ENCODE measurements at regions not wholly inside any gene's neighbourhood (a gene's known extent, or its start where the extent isn't known, plus 50 kb on each side); places are given as distances from the start of the nearest gene placed in this dataset.
"Not testable (repeated sequence)": the region's sequence is repeated elsewhere in the genome, so short reads cannot be mapped to it uniquely, and the experiment has no call there.

GRCh38 chr19:30066781-30067759, 125.0 kb downstream of the URI1 start:
- DNase-seq: no peak

GRCh38 chr19:30067956-30068506, 126.0 kb downstream of the URI1 start:
- DNase-seq: not testable (repeated sequence)

GRCh38 chr19:30068528-30069395, 126.7 kb downstream of the URI1 start:
- no peak for DNase-seq

DNA sequence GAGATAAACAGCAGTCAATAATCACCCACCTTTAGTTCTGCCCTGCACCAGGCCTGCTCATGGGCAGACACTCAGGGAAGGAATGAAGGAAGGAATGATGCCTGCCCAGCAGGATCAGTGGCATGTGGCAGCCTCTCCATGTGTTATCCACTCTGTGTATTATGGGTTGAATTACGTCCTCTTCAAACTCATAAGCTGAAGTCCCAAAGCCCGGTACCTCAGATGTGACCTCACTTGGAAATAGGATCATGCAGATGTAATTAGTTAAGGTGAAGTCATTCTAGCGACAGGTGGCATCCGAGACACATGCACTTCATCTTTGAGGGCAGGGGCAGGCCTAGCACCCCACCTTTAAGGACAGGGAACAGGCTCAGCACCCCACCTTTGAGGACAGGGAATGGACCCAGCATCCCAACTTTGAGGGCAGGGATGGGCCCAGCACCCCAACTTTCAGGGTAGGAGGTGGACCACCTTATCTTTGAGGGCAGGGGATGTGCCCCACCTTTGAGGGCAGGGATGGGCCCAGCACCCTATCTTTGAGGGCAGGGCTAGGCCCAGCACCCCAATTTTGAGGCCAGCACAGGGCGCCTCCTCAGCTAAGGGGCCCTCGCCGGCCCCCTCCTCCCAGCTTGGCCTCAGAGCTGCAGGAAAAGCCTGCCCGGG, 127.6 kb downstream of the URI1 start:
- DNase-seq: no peak

DNA sequence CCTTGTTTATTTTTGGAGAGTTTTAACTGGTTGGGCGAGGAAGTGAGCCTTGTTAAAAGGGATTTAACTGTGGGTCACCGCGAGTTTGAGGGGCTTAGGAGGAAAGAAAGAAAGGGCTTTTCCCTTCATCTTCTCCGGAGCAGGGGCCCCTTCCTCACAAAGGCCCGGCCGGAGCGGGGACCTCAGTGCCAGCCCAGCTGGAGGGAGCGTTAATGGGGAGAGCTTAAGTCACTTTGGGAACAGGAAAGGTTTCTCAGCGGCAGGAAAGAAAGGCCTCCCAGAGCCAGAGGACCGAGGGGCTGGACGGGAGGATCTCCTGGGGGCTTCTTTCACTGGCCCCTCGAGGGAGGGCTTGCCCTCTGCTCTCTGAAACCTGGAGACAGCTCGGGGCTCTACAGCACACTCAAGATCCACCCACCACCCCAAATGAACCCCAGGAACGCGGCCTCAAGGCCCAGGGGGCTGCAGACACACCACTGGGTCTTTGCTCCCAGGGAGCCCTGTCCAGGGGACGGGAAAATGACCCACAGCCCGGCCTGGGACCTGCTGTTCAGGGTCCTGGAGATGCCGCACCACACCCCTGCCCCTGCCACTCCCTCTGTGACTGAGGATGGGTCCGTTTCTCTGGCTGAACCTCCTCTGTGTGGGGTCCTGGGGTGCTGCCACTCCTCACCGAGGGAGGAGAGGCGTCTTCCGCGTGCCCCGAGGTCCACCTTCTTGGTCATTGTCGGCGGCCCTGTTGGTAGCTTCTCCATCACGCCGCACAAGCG, 128.3 kb downstream of the URI1 start:
- DNase-seq: no peak

DNA sequence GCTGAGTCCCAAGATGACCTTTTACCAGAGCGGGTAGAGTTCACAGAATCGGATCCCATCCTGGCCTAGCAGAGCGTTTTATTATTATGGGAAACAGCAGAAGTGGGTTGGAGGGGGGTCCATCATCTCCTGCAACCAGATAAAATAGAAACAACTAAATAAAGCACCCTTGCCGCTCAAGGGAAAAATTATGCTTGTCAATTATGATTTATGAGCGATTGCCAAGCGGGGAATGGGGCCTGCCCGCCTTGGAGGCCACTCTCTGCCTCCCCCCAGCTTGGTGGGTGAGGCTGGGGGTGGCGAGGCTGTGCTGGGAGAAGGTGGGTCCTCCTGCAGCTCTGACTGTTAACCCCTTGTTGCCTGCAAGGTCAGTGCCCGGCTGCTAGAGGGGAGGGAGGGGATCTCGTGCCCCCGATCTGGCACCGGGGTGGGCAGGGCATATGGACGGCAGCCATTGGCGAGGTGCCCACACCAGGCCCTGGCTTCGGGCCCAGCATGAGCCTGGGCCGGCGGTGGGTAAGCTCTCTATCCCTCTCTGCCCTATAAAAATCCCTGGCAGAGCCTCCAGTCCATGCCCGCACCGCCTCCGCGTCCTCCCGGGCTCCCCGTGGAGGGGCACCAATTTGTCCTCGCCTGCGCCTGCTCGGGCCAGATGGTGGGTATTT, 129.1 kb downstream of the URI1 start:
- no peak for DNase-seq

GRCh38 chr19:30071871-30072270, 129.8 kb downstream of the URI1 start:
- no peak for DNase-seq

DNA sequence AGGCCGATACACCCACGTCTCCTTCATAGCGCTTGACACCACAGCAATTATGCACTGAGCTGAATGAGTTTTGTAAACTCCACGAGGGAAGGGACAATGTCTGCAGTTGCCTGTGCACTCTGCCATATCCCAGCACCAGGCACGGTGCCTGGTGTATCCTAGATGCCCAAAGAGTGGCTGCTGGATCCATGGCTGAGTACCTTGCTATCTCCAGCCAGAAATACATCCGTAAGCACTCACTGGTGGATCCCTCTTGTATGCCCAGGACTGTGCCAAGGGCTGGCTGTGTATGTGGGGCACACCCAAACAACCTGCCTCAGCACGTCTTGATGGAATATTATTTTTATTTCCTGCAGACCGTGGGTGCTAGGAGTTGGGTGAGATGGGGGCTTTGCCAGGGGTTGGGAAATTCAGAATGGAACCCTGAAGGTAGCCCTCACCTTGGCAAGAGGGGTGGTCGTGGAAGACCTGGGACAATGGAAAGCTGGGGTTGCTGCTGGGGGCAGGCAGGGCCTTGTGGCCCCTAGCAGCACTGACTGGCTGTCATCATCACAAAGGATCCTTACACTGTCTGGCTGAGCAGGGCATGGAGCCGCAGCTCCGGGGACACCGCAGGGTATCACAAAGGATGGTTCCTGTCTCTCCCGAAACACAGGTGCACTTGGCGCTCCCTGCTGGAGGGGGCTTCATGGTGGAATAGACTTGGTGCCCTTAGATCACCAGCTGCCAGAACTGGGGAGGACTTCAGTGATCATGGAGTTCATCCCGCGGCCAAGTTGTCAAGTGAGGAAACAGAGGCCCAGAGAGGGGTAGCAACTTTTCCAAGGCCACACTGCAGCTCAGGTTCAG, 131.3 kb downstream of the URI1 start:
- no peak for DNase-seq

DNA sequence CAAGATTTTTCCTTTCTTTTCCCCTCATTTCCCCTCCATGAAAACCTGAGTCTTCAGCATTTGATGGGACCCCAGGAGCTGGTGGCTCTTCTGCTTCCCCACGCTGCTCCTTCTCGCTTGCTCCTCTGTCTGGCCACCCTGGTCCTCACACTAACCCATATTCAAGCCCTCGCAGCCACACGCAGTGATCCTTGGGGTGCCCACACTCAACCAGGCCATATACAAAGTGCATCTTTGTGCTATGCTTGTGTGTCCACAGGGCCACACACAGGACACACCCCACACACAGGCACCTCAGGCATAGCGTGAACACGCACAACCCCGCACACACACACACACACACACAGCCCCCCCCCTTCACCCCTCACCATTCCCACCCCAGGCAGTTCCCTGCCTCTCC, 132.1 kb downstream of the URI1 start:
- no peak for DNase-seq

DNA sequence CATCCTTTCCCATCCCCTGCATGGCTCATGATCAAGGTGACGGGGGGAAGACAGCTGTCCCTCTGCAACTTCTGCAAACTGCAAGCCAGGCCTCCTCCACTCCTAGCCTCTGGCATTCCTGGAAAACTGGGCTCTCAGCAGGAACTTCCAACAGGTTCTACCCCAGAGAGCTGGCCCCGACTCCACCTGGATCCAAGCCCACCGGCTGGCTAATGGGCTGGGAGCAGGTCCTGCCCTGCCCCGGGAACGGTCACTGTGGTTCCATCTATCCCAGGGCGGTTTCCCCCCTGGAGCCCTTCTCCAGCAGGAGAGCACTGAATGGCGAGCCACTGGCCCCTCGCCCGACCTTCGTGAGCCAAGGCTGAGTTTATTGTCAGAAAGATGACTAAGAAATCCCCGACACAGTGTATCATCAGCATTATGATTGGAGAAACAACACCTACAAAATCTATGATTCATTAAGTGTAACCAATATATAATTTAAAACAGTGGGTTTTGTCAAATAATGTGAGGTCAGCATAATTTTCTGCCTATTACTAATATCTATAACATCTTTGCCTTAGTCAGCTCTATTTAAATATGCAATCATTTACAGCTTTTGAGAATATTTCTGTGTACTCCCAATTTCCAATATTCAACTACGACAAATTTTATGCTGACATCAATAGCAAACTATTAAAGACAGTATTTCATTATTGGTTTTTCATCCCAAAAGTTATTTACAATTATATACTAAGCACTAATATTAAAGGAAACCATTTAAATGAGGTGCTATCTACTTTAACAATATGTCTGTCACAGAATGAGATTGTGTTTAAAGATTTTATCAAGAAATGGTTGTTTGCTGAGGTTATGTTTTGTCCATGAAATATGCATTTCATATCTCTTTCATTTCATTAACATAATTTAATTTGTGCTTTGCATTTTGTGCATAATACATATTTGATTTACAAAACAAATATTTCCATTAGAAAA, 133.0 kb downstream of the URI1 start:
- no peak for DNase-seq

GRCh38 chr19:30076101-30076551, 134.1 kb downstream of the URI1 start:
- DNase-seq: no peak

GRCh38 chr19:30076751-30077670, 135.0 kb downstream of the URI1 start:
- DNase-seq: no peak

DNA sequence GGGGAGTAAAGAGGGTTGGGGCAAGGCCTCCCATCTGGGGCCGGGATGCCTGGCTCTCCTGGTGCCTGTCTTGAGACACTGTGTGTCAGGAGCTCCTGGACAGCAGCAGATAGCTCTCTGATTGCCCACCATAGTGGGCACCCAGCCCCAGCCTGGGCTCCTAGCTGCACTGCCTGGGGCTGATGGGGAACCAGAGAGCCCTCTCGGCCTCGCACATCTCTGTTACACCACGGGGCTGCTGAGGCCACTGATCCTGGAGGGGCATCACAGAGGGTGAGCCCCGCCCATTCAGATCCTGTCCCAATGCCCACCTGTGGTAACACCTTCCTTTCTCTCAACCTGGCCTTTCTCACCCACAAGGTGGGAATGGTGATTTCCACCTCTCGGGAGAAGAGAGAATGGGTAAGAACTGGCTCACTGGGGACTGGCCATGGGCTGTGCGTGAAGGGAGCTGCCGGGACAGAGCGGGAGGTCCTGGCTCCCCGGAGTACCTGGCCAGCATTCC, 135.9 kb downstream of the URI1 start:
- DNase-seq: no peak

DNA sequence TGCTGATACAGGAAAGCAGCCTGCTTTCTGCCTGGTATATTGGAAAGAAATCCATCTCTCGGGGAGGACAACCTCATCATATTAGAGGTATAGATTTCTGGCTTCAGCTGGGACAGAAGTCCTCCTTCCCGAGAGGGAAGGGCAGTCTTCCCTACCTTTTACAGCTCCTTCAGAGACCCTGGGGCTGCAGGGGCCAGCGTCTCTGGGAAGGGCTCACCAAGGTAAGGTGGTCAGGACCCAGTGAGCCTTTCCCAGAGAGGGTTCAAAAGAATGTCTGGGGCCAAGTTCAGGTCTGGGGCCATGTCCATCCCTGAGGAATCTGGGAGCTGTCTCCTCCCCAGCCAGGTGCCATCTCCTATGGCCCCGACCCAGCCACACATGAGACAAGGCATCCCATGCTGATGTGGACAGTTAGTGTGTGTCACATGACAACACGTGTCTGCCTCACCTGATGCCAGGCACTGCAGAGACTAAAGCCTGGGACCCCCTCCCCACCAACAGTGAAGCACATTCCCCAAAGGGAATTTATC, 136.4 kb downstream of the URI1 start:
- DNase-seq: no peak

- no peak for DNase-seq
Measured at GRCh38 chr19:30079200-30079599, 137.2 kb downstream of the URI1 start.

- no peak for DNase-seq
Measured at GRCh38 chr19:30082168-30082567, 140.1 kb downstream of the URI1 start.

DNA sequence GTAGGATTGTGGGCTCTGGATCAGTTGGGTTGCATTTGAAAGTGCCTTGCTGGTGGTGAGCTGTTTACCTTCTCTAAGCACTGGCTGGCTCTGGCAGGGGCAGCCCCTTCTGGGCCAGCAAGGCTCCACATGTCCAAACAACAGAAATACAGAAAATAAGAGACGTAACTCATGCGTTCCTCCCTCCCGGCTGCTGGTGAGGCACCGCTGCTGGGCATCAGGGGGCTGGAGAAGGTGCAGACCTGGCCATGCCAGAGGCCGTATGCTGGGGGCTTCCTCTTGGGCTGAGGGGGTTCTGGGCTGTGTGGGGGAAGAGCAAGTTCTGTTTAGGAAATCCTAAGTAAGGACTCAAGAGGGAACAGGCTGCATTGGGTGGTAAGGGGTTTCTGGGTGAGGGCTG, 140.6 kb downstream of the URI1 start:
- DNase-seq: no peak

Measured in hindlimb muscle (tissue), 1 donor.